ENCODE measurements at regions not wholly inside any gene's neighbourhood (a gene's known extent, or its start where the extent isn't known, plus 50 kb on each side); places are given as distances from the start of the nearest gene placed in this dataset.

- Histone ChIP-seq H3K4me2 (ENCODE audit: low read depth, low read length) (no peak overlapping the region), H3F3A (ENCODE audit: insufficient read depth, low read length) (no peaks in the 10 kb centered on the region), H3K27me3 (replicated peaks; ENCODE audit: insufficient read depth, low read length) (no peaks in the 10 kb centered on the region), H3K79me2 (ENCODE audit: low read length) (no peaks in the 10 kb centered on the region), H3K4me1 (ENCODE audit: low read length) (no peaks in the 10 kb centered on the region), H4K20me1 (ENCODE audit: insufficient read depth, low read length) (no peaks in the 10 kb centered on the region), H3K9me3 (replicated peaks; ENCODE audit: insufficient read depth, low read length) (no peaks in the 10 kb centered on the region), H2AFZ (ENCODE audit: low read length) (no peak overlapping the region), H3K27ac (ENCODE audit: low read length) (no peak overlapping the region), H3K4me3 (ENCODE audit: low read length) (no peak overlapping the region), H3K36me3 (replicated peaks; ENCODE audit: insufficient read depth, low read length) (no peaks in the 10 kb centered on the region), H3K9ac (ENCODE audit: low read length) (no peak overlapping the region), H3K9me2 (replicated peaks; ENCODE audit: insufficient read depth, low read length) (no peaks in the 10 kb centered on the region)
- TF ChIP-seq CTCF (IDR thresholded peaks at IDR 0.05; ENCODE audit: low read length) (no peak), EZH2 (optimal IDR thresholded peaks at IDR 0.05; ENCODE audit: low read depth, low read length) (no peak), EZH2phosphoT487 (IDR thresholded peaks at IDR 0.05; ENCODE audit: low read length) (no peak)
- DNase-seq, result no peak
Observed at GRCh38 chr20:8967641-8968245, 101.1 kb upstream of the PLCB4 start.

- H4K20me1 ChIP-seq (ENCODE audit: insufficient read depth, low read length), result no peaks in the 10 kb centered on the region
- TF ChIP-seq EZH2phosphoT487 (IDR thresholded peaks at IDR 0.05; ENCODE audit: low read length) (no peak), CTCF (IDR thresholded peaks at IDR 0.05; ENCODE audit: low read length) (no peak), EZH2 (optimal IDR thresholded peaks at IDR 0.05; ENCODE audit: low read depth, low read length) (no peak)
Observed at GRCh38 chr20:8969146-8969583, 99.7 kb upstream of the PLCB4 start.

GRCh38 chr20:8971669-8972316 is 97.1 kb upstream of the PLCB4 start:
- Histone ChIP-seq H3K36me3 (replicated peaks; ENCODE audit: insufficient read depth, low read length) (no peaks in the 10 kb centered on the region), H3K9me2 (replicated peaks; ENCODE audit: insufficient read depth, low read length) (no peaks in the 10 kb centered on the region), H3K27me3 (replicated peaks; ENCODE audit: insufficient read depth, low read length) (no peaks in the 10 kb centered on the region), H3K27ac (ENCODE audit: low read length) (no peak overlapping the region), H3F3A (ENCODE audit: insufficient read depth, low read length) (no peaks in the 10 kb centered on the region), H3K79me2 (ENCODE audit: low read length) (no peaks in the 10 kb centered on the region), H3K9me3 (replicated peaks; ENCODE audit: insufficient read depth, low read length) (no peaks in the 10 kb centered on the region), H3K4me1 (ENCODE audit: low read length) (no peaks in the 10 kb centered on the region), H3K4me2 (ENCODE audit: low read depth, low read length) (no peak overlapping the region), H4K20me1 (ENCODE audit: insufficient read depth, low read length) (no peaks in the 10 kb centered on the region), H3K4me3 (ENCODE audit: low read length) (no peak overlapping the region), H3K9ac (ENCODE audit: low read length) (no peak overlapping the region), H2AFZ (ENCODE audit: low read length) (no peak overlapping the region)
- TF ChIP-seq EZH2 (optimal IDR thresholded peaks at IDR 0.05; ENCODE audit: low read depth, low read length), result no peak
- no peak for TF ChIP-seq CTCF (IDR thresholded peaks at IDR 0.05; ENCODE audit: low read length)
- TF ChIP-seq EZH2phosphoT487 (IDR thresholded peaks at IDR 0.05; ENCODE audit: low read length), result no peak
- DNase-seq, result no peak

More at GRCh38 chr20:8969146-8969583, 99.7 kb upstream of the PLCB4 start:
- no peaks in the 10 kb centered on the region for H3K27me3 ChIP-seq (replicated peaks; ENCODE audit: insufficient read depth, low read length)
- H3K36me3 ChIP-seq (replicated peaks; ENCODE audit: insufficient read depth, low read length), result no peaks in the 10 kb centered on the region
- H3K4me2 ChIP-seq (ENCODE audit: low read depth, low read length), result no peak overlapping the region
- no peak overlapping the region for H3K4me3 ChIP-seq (ENCODE audit: low read length)
- H3K27ac ChIP-seq (ENCODE audit: low read length), result no peak overlapping the region
- H3K9me3 ChIP-seq (replicated peaks; ENCODE audit: insufficient read depth, low read length), result no peaks in the 10 kb centered on the region
- H3K4me1 ChIP-seq (ENCODE audit: low read length), result no peaks in the 10 kb centered on the region
- H3K9ac ChIP-seq (ENCODE audit: low read length), result no peak overlapping the region
- H3K79me2 ChIP-seq (ENCODE audit: low read length), result no peaks in the 10 kb centered on the region
- H3F3A ChIP-seq (ENCODE audit: insufficient read depth, low read length), result no peaks in the 10 kb centered on the region
- H3K9me2 ChIP-seq (replicated peaks; ENCODE audit: insufficient read depth, low read length), result no peaks in the 10 kb centered on the region
- H2AFZ ChIP-seq (ENCODE audit: low read length), result no peak overlapping the region
- DNase-seq, result no peak
